ENCODE measurements at regions not wholly inside any gene's neighbourhood (a gene's known extent, or its start where the extent isn't known, plus 50 kb on each side); places are given as distances from the start of the nearest gene placed in this dataset.

GRCh38 chr2:147173798-147174197 is 671.0 kb upstream of the ACVR2A start (continued):
- TF ChIP-seq POU6F1 (CRISPR knock-in tag; IDR thresholded peaks at IDR 0.05; ENCODE audit: borderline replicate concordance, low read depth) = no peak
- TF ChIP-seq ZFP3 (CRISPR knock-in tag; IDR thresholded peaks at IDR 0.05) = no peak
- no peak for TF ChIP-seq ZFP30 (CRISPR knock-in tag; IDR thresholded peaks at IDR 0.05)

- ATAC-seq = no peak
- no peak for TF ChIP-seq ESRRG (CRISPR knock-in tag; IDR thresholded peaks at IDR 0.05)
- no peak for TF ChIP-seq SNAI2 (CRISPR knock-in tag; IDR thresholded peaks at IDR 0.05)
- TF ChIP-seq BACH2 (CRISPR knock-in tag; IDR thresholded peaks at IDR 0.05; ENCODE audit: borderline replicate concordance) = no peak
- TF ChIP-seq ISL1 (CRISPR knock-in tag; IDR thresholded peaks at IDR 0.05) = no peak
- no peak for TF ChIP-seq GLIS3 (CRISPR knock-in tag; IDR thresholded peaks at IDR 0.05)
- no peak for TF ChIP-seq ZC3H10 (CRISPR knock-in tag; IDR thresholded peaks at IDR 0.05)
- no peak for TF ChIP-seq TSHZ2 (CRISPR knock-in tag; IDR thresholded peaks at IDR 0.05)
- TF ChIP-seq ZFP30 (CRISPR knock-in tag; IDR thresholded peaks at IDR 0.05) = no peak
- no peak for TF ChIP-seq ARNTL (CRISPR knock-in tag; IDR thresholded peaks at IDR 0.05; ENCODE audit: borderline replicate concordance, low read depth)
- no peak for TF ChIP-seq ZNF565 (CRISPR knock-in tag; conservative IDR thresholded peaks at IDR 0.05; ENCODE audit: low read depth)
- no peak for TF ChIP-seq CSDC2 (CRISPR knock-in tag; IDR thresholded peaks at IDR 0.05)
Observed at GRCh38 chr2:147173189-147173581, 671.6 kb upstream of the ACVR2A start.

- ATAC-seq = no peak
- TF ChIP-seq POU6F1 (CRISPR knock-in tag; IDR thresholded peaks at IDR 0.05; ENCODE audit: borderline replicate concordance, low read depth) = no peak
- no peak for TF ChIP-seq TSHZ2 (CRISPR knock-in tag; IDR thresholded peaks at IDR 0.05)
- TF ChIP-seq PPARA (CRISPR knock-in tag; IDR thresholded peaks at IDR 0.05; ENCODE audit: borderline replicate concordance) = no peak
- no peak for TF ChIP-seq ZNF70 (CRISPR knock-in tag; IDR thresholded peaks at IDR 0.05)
- TF ChIP-seq TOX (CRISPR knock-in tag; IDR thresholded peaks at IDR 0.05; ENCODE audit: borderline replicate concordance) = no peak
- no peak for TF ChIP-seq GLIS3 (CRISPR knock-in tag; IDR thresholded peaks at IDR 0.05)
- no peak for TF ChIP-seq ZC3H10 (CRISPR knock-in tag; IDR thresholded peaks at IDR 0.05)
- no peak for TF ChIP-seq TCF4 (CRISPR knock-in tag; IDR thresholded peaks at IDR 0.05; ENCODE audit: borderline replicate concordance)
- TF ChIP-seq CSRNP3 (CRISPR knock-in tag; IDR thresholded peaks at IDR 0.05) = no peak
- TF ChIP-seq ESRRG (CRISPR knock-in tag; IDR thresholded peaks at IDR 0.05) = no peak
- no peak for TF ChIP-seq PATZ1 (CRISPR knock-in tag; IDR thresholded peaks at IDR 0.05; ENCODE audit: borderline replicate concordance)
- no peak for TF ChIP-seq CSDC2 (CRISPR knock-in tag; IDR thresholded peaks at IDR 0.05)
- TF ChIP-seq ZFP3 (CRISPR knock-in tag; IDR thresholded peaks at IDR 0.05) = no peak
- no peak for TF ChIP-seq ISL1 (CRISPR knock-in tag; IDR thresholded peaks at IDR 0.05)
- TF ChIP-seq ZNF8 (CRISPR knock-in tag; IDR thresholded peaks at IDR 0.05) = no peak
- TF ChIP-seq CREB5 (CRISPR knock-in tag; IDR thresholded peaks at IDR 0.05; ENCODE audit: low read depth) = no peak
- no peak for TF ChIP-seq ZFP30 (CRISPR knock-in tag; IDR thresholded peaks at IDR 0.05)
- TF ChIP-seq BACH2 (CRISPR knock-in tag; IDR thresholded peaks at IDR 0.05; ENCODE audit: borderline replicate concordance) = no peak
- TF ChIP-seq OSR1 (CRISPR knock-in tag; IDR thresholded peaks at IDR 0.05) = no peak
- TF ChIP-seq ARNTL (CRISPR knock-in tag; IDR thresholded peaks at IDR 0.05; ENCODE audit: borderline replicate concordance, low read depth) = no peak
Observed at GRCh38 chr2:147172493-147173188, 672.2 kb upstream of the ACVR2A start.
